Spleen (tissue), 11 donors: ENCODE measurements at regions not wholly inside any gene's neighbourhood (a gene's known extent, or its start where the extent isn't known, plus 50 kb on each side); places are given as distances from the start of the nearest gene placed in this dataset.

Source experiments
- DNase-seq: peaks from one replicate; pipeline ENCODE4 v3.0.0-alpha.2; 2020
- H3K27ac ChIP-seq, 8 donors: fragments of 200-600 bp; sonication (generic) in 7 of 8; 1 replicate in 4 of 8; 2 replicates in 4 of 8; pipeline versions ENCODE4 v1.5.0 to v1.8.0; 2016 to 2021; ENCODE audit warnings: inconsistent platforms in 4 of 8, mild to moderate bottlenecking in 4 of 8, moderate library complexity in 1 of 8
- H3K27me3 ChIP-seq, 7 donors: fragments of 200-600 bp; sonication (generic) in 6 of 7; replicated peaks in 1 of 7; 1 replicate in 4 of 7; 2 replicates in 3 of 7; pipeline versions ENCODE4 v1.5.0 to v1.8.0; 2016 to 2021; ENCODE audit warnings: inconsistent platforms in 3 of 7, mild to moderate bottlenecking in 1 of 7
- H3K36me3 ChIP-seq, 6 donors: fragments of 200-600 bp; sonication (generic) in 5 of 6; 1 replicate in 4 of 6; 2 replicates in 2 of 6; pipeline versions ENCODE4 v1.5.0 to v1.8.0; 2016 to 2021; ENCODE audit warnings: inconsistent platforms in 2 of 6
- H3K4me1 ChIP-seq, 6 donors: fragments of 200-600 bp; sonication (generic) in 5 of 6; 1 replicate in 3 of 6; 2 replicates in 3 of 6; pipeline versions ENCODE4 v1.5.0 to v1.8.0; 2016 to 2021; ENCODE audit warnings: inconsistent platforms in 3 of 6
- H3K4me3 ChIP-seq, 8 donors: fragments of 200-600 bp; sonication (generic) in 7 of 8; 1 replicate in 4 of 8; 2 replicates in 4 of 8; pipeline versions ENCODE4 v1.5.0 to v1.8.0; 2016 to 2021; ENCODE audit warnings: inconsistent platforms in 4 of 8, mild to moderate bottlenecking in 4 of 8, moderate library complexity in 2 of 8
- H3K9me3 ChIP-seq, 8 donors: fragments of 200-600 bp; sonication (generic) in 7 of 8; 1 replicate in 4 of 8; 2 replicates in 4 of 8; pipeline versions ENCODE4 v1.5.0 to v1.8.0; 2016 to 2021; ENCODE audit warnings: inconsistent platforms in 4 of 8
- CTCF ChIP-seq, 11 experiments: fragments of 200-600 bp in 7 of 11; fragments of 450-650 bp in 4 of 11; sonication (generic) in 4 of 11; IDR thresholded peaks in 8 of 11; conservative IDR thresholded peaks in 3 of 11; 1 replicate in 7 of 11; 2 replicates in 4 of 11; pipeline versions ENCODE4 v1.4.0 to v1.8.0; 2016 to 2021; ENCODE audit warnings: antibody characterized with exemption in 11 of 11, inconsistent platforms in 4 of 11, mild to moderate bottlenecking in 1 of 11
- POLR2A ChIP-seq, 3 donors: fragments of 450-650 bp; IDR thresholded peaks; one replicate each; pipeline ENCODE4 v1.5.1; 2017; ENCODE audit warnings: antibody characterized with exemption in 3 of 3, mild to moderate bottlenecking in 1 of 3
- POLR2AphosphoS5 ChIP-seq, 3 donors: sonication (generic); formaldehyde crosslinking; IDR thresholded peaks; one replicate each; pipeline ENCODE4 v1.5.1; 2017; ENCODE audit warnings: antibody characterized with exemption in 3 of 3
- WGBS, 5 donors: extraction: QIAGEN DNeasy Blood & Tissue Kit in 3 of 5; methylation state at CpG; one replicate each; pipeline versions ENCODE4 v1.1.5 to v1.1.7; 2013 to 2018; 5-methylcytosine and 5-hydroxymethylcytosine counted together
- intact Hi-C: fragments of 100-400 bp; cut with DNase I; formaldehyde crosslinking; loops from one replicate; pipeline ENCODE4 v1.15.0; 2023; ENCODE audit warnings: low total_unique reads
- donor health status: healthy with polysubstance abuse.
- donor health status: DM: no; HTN: no; CAD: no; lungs with moderate emphysema.
- donor health status: DM: no; HTN: no; CAD: no.
- donor health status: Bipolar disorder and iron deficiency.
- donor health status: healthy.
- donor health status: DM: no; HTN: no; CAD: no.
- donor health status: DM: yes; HTN: yes; CAD: no.

- peaks cover 0 to 34% (median 22%) of the 10 kb centered on the region in 8 donors for H3K9me3 ChIP-seq
- intact Hi-C loops = no loop called here
- DNase-seq = no peak
- H3K27me3 ChIP-seq = no peaks in the 10 kb centered on the region
- H3K36me3 ChIP-seq = no peaks in the 10 kb centered on the region
- WGBS, 5 donors = 67 to 80% (median 75%) methylated on average over 1 of the region's 1 CpG
- H3K4me1 ChIP-seq = no peaks in the 10 kb centered on the region
- no peak overlapping the region for H3K4me3 ChIP-seq
- H3K27ac ChIP-seq = no peak overlapping the region
- TF ChIP-seq POLR2AphosphoS5 (IDR thresholded peaks at IDR 0.05) (no peak), POLR2A (IDR thresholded peaks at IDR 0.05) (no peak), CTCF (IDR thresholded peaks at IDR 0.05 in 8 of 11, conservative IDR thresholded peaks at IDR 0.05 in 3 of 11) (no peak)
Measured at GRCh38 chr2:123359636-123360035, 665.5 kb upstream of the CNTNAP5 start.

GRCh38 chr2:123362671-123363440 lies 662.2 kb upstream of the CNTNAP5 start:
- 78 to 81% (median 79%) methylated on average over 8 of the region's 8 CpGs for WGBS, 5 donors
- TF ChIP-seq POLR2AphosphoS5 (IDR thresholded peaks at IDR 0.05) (no peak), CTCF (IDR thresholded peaks at IDR 0.05 in 8 of 11, conservative IDR thresholded peaks at IDR 0.05 in 3 of 11) (no peak), POLR2A (IDR thresholded peaks at IDR 0.05) (no peak)
- DNase-seq = no peak
- H3K4me3 ChIP-seq = no peak overlapping the region
- H3K36me3 ChIP-seq = no peaks in the 10 kb centered on the region
- H3K27me3 ChIP-seq = no peaks in the 10 kb centered on the region
- H3K9me3 ChIP-seq = peaks cover 0 to 20% (median 12%) of the 10 kb centered on the region in 8 donors
- no peaks in the 10 kb centered on the region for H3K4me1 ChIP-seq
- no peak overlapping the region for H3K27ac ChIP-seq
- intact Hi-C loops = no loop called here

GRCh38 chr2:123363826-123364225 lies 661.3 kb upstream of the CNTNAP5 start:
- intact Hi-C loops = no loop called here
- TF ChIP-seq CTCF (IDR thresholded peaks at IDR 0.05 in 8 of 11, conservative IDR thresholded peaks at IDR 0.05 in 3 of 11) (no peak), POLR2A (IDR thresholded peaks at IDR 0.05) (no peak), POLR2AphosphoS5 (IDR thresholded peaks at IDR 0.05) (no peak)
- no peaks in the 10 kb centered on the region for H3K4me1 ChIP-seq
- no peak for DNase-seq
- H3K27me3 ChIP-seq = no peaks in the 10 kb centered on the region
- no peak overlapping the region for H3K4me3 ChIP-seq
- 58 to 90% (median 86%) methylated on average over 2 of the region's 2 CpGs for WGBS, 5 donors
- H3K9me3 ChIP-seq = peaks cover 0 to 20% (median 12%) of the 10 kb centered on the region in 8 donors
- no peaks in the 10 kb centered on the region for H3K36me3 ChIP-seq
- H3K27ac ChIP-seq = no peak overlapping the region

GRCh38 chr2:123364243-123364896 lies 660.7 kb upstream of the CNTNAP5 start:
- WGBS, 5 donors = 70 to 88% (median 75%) methylated on average over 3 of the region's 3 CpGs
- Histone ChIP-seq H3K9me3 (peaks cover 0 to 16% (median 10%) of the 10 kb centered on the region in 8 donors), H3K27ac (no peak overlapping the region), H3K36me3 (no peaks in the 10 kb centered on the region), H3K4me3 (no peak overlapping the region), H3K27me3 (no peaks in the 10 kb centered on the region), H3K4me1 (no peaks in the 10 kb centered on the region)
- no peak for DNase-seq
- intact Hi-C loops = no loop called here
- TF ChIP-seq POLR2AphosphoS5 (IDR thresholded peaks at IDR 0.05) (no peak), POLR2A (IDR thresholded peaks at IDR 0.05) (no peak), CTCF (IDR thresholded peaks at IDR 0.05 in 8 of 11, conservative IDR thresholded peaks at IDR 0.05 in 3 of 11) (no peak)
